Stimulated activated CD8-positive, alpha-beta memory T cell treated with anti-CD3 and anti-CD28 coated beads, Interleukin-15, amount 100 ng/mL, for 4 hours (primary cell): ENCODE measurements at regions not wholly inside any gene's neighbourhood (a gene's known extent, or its start where the extent isn't known, plus 50 kb on each side); places are given as distances from the start of the nearest gene placed in this dataset.

Experiments used
- DNase-seq, 2 donors: peaks; one replicate each; pipeline ENCODE4 v3.0.0-alpha.2; 2020; ENCODE audit warnings: low read depth in 2 of 2

GRCh38 chr9:78493166-78493742 lies 196.3 kb downstream of the PSAT1 start:
- no peak for DNase-seq

- DNase-seq, result no peak
These were observed 205.6 kb downstream of the PSAT1 start for GRCh38 chr9:78502566-78502965.

- no peak for DNase-seq
These were observed 208.6 kb downstream of the PSAT1 start for GRCh38 chr9:78505546-78505945.

GRCh38 chr9:78507037-78507436 lies 210.1 kb downstream of the PSAT1 start:
- no peak for DNase-seq

GRCh38 chr9:78510035-78510434 lies 213.1 kb downstream of the PSAT1 start:
- no peak for DNase-seq

- DNase-seq, result no peak
These were observed 218.2 kb downstream of the PSAT1 start for GRCh38 chr9:78515108-78515507.

- DNase-seq, result no peak
These were observed 222.9 kb downstream of the PSAT1 start for GRCh38 chr9:78519786-78520185.

- no peak for DNase-seq
These were observed 224.8 kb downstream of the PSAT1 start for GRCh38 chr9:78521680-78522079.

GRCh38 chr9:78525986-78526560 lies 229.1 kb downstream of the PSAT1 start:
- DNase-seq, result no peak

- DNase-seq, result no peak
These were observed 236.6 kb downstream of the PSAT1 start for GRCh38 chr9:78533500-78533899.

- DNase-seq, result no peak
These were observed 242.3 kb downstream of the PSAT1 start for GRCh38 chr9:78539188-78539587.

- no peak for DNase-seq
These were observed 243.0 kb downstream of the PSAT1 start for GRCh38 chr9:78539904-78540303.

- DNase-seq, result no peak
These were observed 245.0 kb downstream of the PSAT1 start for GRCh38 chr9:78541868-78542443.

- DNase-seq, result no peak
These were observed 245.7 kb downstream of the PSAT1 start for GRCh38 chr9:78542491-78543181.

- no peak for DNase-seq
These were observed 246.4 kb downstream of the PSAT1 start for GRCh38 chr9:78543353-78543752.

GRCh38 chr9:78544230-78544629 lies 247.3 kb downstream of the PSAT1 start:
- DNase-seq, result no peak

- DNase-seq, result no peak
These were observed 250.9 kb downstream of the PSAT1 start for GRCh38 chr9:78547831-78548230.

- DNase-seq, result no peak
These were observed 251.7 kb downstream of the PSAT1 start for GRCh38 chr9:78548670-78549069.

- DNase-seq, result no peak
These were observed 252.8 kb downstream of the PSAT1 start for GRCh38 chr9:78549711-78550110.

- no peak for DNase-seq
These were observed 255.9 kb downstream of the PSAT1 start for GRCh38 chr9:78552802-78553201.

GRCh38 chr9:78557540-78557939 lies 260.6 kb downstream of the PSAT1 start:
- no peak for DNase-seq

- no peak for DNase-seq
These were observed 262.5 kb downstream of the PSAT1 start for GRCh38 chr9:78559449-78559885.

GRCh38 chr9:78562021-78562420 lies 265.1 kb downstream of the PSAT1 start:
- DNase-seq, result no peak
